Stomach (tissue), 8 donors: ENCODE measurements at regions not wholly inside any gene's neighbourhood (a gene's known extent, or its start where the extent isn't known, plus 50 kb on each side); places are given as distances from the start of the nearest gene placed in this dataset.

Experiments
- DNase-seq, 2 donors: peaks; one replicate each; pipeline versions ENCODE4 v3.0.0 to v3.0.0-alpha.2; 2013 to 2019
- H3K27ac ChIP-seq, 5 donors: fragments of 200-600 bp in 4 of 5; sonication (generic) in 4 of 5; one replicate each; pipeline ENCODE4 v1.5.1; 2013 to 2019; ENCODE audit warnings: mild to moderate bottlenecking in 1 of 5, moderate library complexity in 1 of 5
- H3K27me3 ChIP-seq, 3 donors: fragments of 200-600 bp; sonication (generic); one replicate each; pipeline ENCODE4 v1.5.1; 2017 to 2019; ENCODE audit warnings: mixed run types in 1 of 3
- H3K36me3 ChIP-seq, 4 donors: fragments of 200-600 bp; sonication (generic); 1 replicate in 3 of 4; 2 replicates in 1 of 4; pipeline ENCODE4 v1.5.1; 2016 to 2019
- H3K4me1 ChIP-seq, 4 donors: fragments of 200-600 bp; sonication (generic); one replicate each; pipeline ENCODE4 v1.5.1; 2016 to 2019
- H3K4me3 ChIP-seq, 4 donors: fragments of 200-600 bp; sonication (generic) in 3 of 4; one replicate each; pipeline ENCODE4 v1.5.1; 2016 to 2019; ENCODE audit warnings: mild to moderate bottlenecking in 1 of 4
- H3K9me3 ChIP-seq, 4 donors: fragments of 200-600 bp; sonication (generic); one replicate each; pipeline ENCODE4 v1.5.1; 2016 to 2019
- CTCF ChIP-seq, 7 experiments: fragments of 450-650 bp in 4 of 7; fragments of 200-600 bp in 3 of 7; sonication (generic) in 3 of 7; IDR thresholded peaks; one replicate each; pipeline ENCODE4 v1.5.1; 2016 to 2019; ENCODE audit warnings: antibody characterized with exemption in 7 of 7, control low read depth in 2 of 7, mild to moderate bottlenecking in 1 of 7
- EP300 ChIP-seq: sonication (generic); formaldehyde crosslinking; IDR thresholded peaks from one replicate; pipeline ENCODE4 v1.6.1; 2017; ENCODE audit warnings: antibody characterized with exemption
- POLR2A ChIP-seq, 4 donors: fragments of 450-650 bp; IDR thresholded peaks; one replicate each; pipeline ENCODE4 v1.6.1; 2016; ENCODE audit warnings: antibody characterized with exemption in 4 of 4, control low read depth in 2 of 4, mild to moderate bottlenecking in 1 of 4, moderate library complexity in 1 of 4
- POLR2AphosphoS5 ChIP-seq, 3 donors: sonication (generic); formaldehyde crosslinking; IDR thresholded peaks; one replicate each; pipeline ENCODE4 v1.6.1; 2016; ENCODE audit warnings: antibody characterized with exemption in 3 of 3
- WGBS, 5 donors: extraction: QIAGEN DNeasy Blood & Tissue Kit in 3 of 5; methylation state at CpG; one replicate each; pipeline versions ENCODE4 v1.1.5 to v1.1.7; 2013 to 2018; 5-methylcytosine and 5-hydroxymethylcytosine counted together
- intact Hi-C: fragments of 100-400 bp; cut with DNase I; formaldehyde crosslinking; loops from one replicate; pipeline ENCODE4 v1.15.1; 2023; ENCODE audit warnings: low total_unique reads
- donor health status: healthy with polysubstance abuse.
- donor health status: Bipolar disorder and iron deficiency.
- donor health status: healthy.

DNA sequence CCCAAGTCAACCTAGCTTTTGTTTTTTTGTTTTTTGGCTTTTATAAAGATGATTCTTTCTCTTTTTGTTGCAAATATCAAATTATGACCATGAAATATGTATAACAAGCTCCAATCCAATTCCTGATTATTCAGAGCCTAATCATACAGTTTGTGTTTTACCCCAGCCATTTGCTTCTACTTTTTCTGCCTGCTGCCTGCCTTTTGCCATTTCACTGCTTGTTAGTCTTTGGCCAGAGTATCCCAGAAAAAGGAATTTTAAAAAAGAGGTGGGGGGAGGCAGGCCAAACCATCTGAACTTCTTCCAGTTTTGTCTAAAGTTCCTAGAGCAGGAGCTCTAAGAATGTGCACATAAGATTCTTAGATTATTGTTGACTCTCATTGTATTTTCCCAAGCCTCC lies 211.9 kb upstream of the VRK2 start:
- H3K9me3 ChIP-seq = peaks cover 0 to under 1% (median under 1%) of the 10 kb centered on the region in 4 donors
- no peak for TF ChIP-seq CTCF (IDR thresholded peaks at IDR 0.05)
- no peak for TF ChIP-seq POLR2AphosphoS5 (IDR thresholded peaks at IDR 0.05)
- TF ChIP-seq POLR2A (IDR thresholded peaks at IDR 0.05) = no peak
- H3K27me3 ChIP-seq = no peaks in the 10 kb centered on the region
- intact Hi-C loops = no loop called here
- no peaks in the 10 kb centered on the region for H3K36me3 ChIP-seq
- no peak for DNase-seq
- no peak overlapping the region for H3K4me3 ChIP-seq
- H3K27ac ChIP-seq = no peak overlapping the region
- H3K4me1 ChIP-seq = no peaks in the 10 kb centered on the region

DNA sequence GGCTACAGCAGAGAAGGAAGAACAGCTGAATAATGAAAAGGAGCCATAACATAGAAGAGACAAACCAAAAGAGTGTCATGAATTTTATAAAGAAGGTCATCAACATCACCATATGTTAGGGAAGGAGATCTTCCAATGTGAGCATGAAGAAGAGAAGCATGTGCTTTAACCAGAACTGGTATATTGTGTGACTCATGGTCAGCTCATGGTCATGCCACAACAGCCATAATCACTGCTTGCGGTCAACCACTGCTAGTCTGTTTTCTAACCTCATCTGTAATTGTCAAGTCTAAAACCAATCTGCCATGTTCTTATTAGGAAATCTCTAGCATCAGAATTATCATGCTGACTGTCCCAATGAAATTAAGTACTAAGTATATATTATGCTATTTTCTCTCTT lies 204.1 kb upstream of the VRK2 start:
- no peak overlapping the region for H3K27ac ChIP-seq
- 86 to 100% (median 95%) methylated on average over 1 of the region's 1 CpG for WGBS, 5 donors
- H3K4me1 ChIP-seq = no peaks in the 10 kb centered on the region
- intact Hi-C loops = no loop called here
- TF ChIP-seq POLR2AphosphoS5 (IDR thresholded peaks at IDR 0.05) (no peak), POLR2A (IDR thresholded peaks at IDR 0.05) (no peak), EP300 (no peak)
- DNase-seq = no peak
- H3K4me3 ChIP-seq = no peak overlapping the region
- no peaks in the 10 kb centered on the region for H3K36me3 ChIP-seq
- no peaks in the 10 kb centered on the region for H3K27me3 ChIP-seq
- H3K9me3 ChIP-seq = peaks cover 0 to 9% (median 3%) of the 10 kb centered on the region in 4 donors

GRCh38 chr2:57843158-57843557 lies 203.4 kb upstream of the VRK2 start:
- Histone ChIP-seq H3K9me3 (peaks cover 0 to 9% (median 3%) of the 10 kb centered on the region in 4 donors), H3K4me1 (no peaks in the 10 kb centered on the region), H3K36me3 (no peaks in the 10 kb centered on the region), H3K27me3 (no peaks in the 10 kb centered on the region), H3K4me3 (no peak overlapping the region), H3K27ac (no peak overlapping the region)
- no peak for DNase-seq
- WGBS, 5 donors = 68 to 92% (median 83%) methylated on average over 3 of the region's 3 CpGs
- intact Hi-C loops = no loop called here
- no peak for TF ChIP-seq POLR2A (IDR thresholded peaks at IDR 0.05)
- no peak for TF ChIP-seq CTCF (IDR thresholded peaks at IDR 0.05)

DNA sequence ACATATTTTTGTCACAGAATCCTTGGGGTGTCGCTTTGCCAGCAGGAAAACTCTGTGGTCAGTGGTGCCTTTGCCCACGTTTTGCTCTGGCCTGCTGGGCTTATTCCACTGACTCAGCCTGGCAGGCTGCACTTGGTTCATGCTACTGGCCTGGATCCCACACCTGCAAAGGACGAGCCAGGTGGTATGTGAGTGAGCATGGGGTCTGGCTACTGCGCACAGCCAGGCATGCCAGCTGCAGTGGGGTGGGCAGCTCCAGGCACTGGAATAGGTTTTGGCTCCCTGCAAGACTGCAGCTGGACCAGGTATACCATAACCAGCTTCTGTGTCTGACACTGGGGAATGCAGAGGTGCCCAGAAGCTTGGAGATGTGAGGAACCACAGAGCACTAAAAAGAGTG lies 197.9 kb upstream of the VRK2 start:
- Histone ChIP-seq H3K27ac (no peak overlapping the region), H3K4me3 (no peak overlapping the region), H3K9me3 (peaks cover 0 to 9% (median 3%) of the 10 kb centered on the region in 4 donors), H3K27me3 (no peaks in the 10 kb centered on the region), H3K4me1 (no peaks in the 10 kb centered on the region), H3K36me3 (no peaks in the 10 kb centered on the region)
- TF ChIP-seq EP300 = no peak
- no peak for TF ChIP-seq POLR2AphosphoS5 (IDR thresholded peaks at IDR 0.05)
- TF ChIP-seq CTCF (IDR thresholded peaks at IDR 0.05) = no peak
- WGBS, 5 donors = 69 to 76% (median 74%) methylated on average over 4 of the region's 4 CpGs
- intact Hi-C loops = no loop called here
- DNase-seq = no peak

- no peak overlapping the region for H3K27ac ChIP-seq
- TF ChIP-seq CTCF (IDR thresholded peaks at IDR 0.05) (no peak), POLR2AphosphoS5 (IDR thresholded peaks at IDR 0.05) (no peak), EP300 (no peak), POLR2A (IDR thresholded peaks at IDR 0.05) (no peak)
- peaks cover 0 to 9% (median 3%) of the 10 kb centered on the region in 4 donors for H3K9me3 ChIP-seq
- WGBS, 5 donors = 85 to 95% (median 90%) methylated on average over 3 of the region's 3 CpGs; no CpG with 5 or more reads in 1 of the 5 donors
- no peaks in the 10 kb centered on the region for H3K27me3 ChIP-seq
- DNase-seq = no peak
- no peaks in the 10 kb centered on the region for H3K36me3 ChIP-seq
- intact Hi-C loops = no loop called here
- H3K4me1 ChIP-seq = no peaks in the 10 kb centered on the region
- H3K4me3 ChIP-seq = no peak overlapping the region
Observed at GRCh38 chr2:57849843-57850242, 196.8 kb upstream of the VRK2 start.
